ENCODE measurements at regions not wholly inside any gene's neighbourhood (a gene's known extent, or its start where the extent isn't known, plus 50 kb on each side); places are given as distances from the start of the nearest gene placed in this dataset.

DNA sequence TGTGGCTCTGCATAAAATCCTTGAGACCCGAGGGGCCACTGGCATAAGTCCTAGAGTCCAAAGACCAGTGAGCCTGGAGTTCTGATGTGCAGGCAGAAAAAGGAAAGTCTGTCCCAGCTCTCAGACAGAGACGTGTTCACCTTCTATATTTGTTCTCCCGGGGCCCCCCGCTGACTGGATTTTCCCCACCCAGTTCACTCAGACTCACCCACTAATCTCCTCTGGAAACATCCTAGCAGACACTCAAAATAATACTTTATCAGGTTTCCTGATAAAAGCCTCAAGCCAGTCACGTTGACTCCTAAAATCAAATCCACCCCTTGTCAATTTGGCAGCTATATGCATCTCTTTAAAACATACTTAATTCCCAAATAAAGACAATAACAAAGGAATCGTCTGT, 1084.2 kb upstream of the NCAM2 start:
- TF ChIP-seq, protein P1, sequence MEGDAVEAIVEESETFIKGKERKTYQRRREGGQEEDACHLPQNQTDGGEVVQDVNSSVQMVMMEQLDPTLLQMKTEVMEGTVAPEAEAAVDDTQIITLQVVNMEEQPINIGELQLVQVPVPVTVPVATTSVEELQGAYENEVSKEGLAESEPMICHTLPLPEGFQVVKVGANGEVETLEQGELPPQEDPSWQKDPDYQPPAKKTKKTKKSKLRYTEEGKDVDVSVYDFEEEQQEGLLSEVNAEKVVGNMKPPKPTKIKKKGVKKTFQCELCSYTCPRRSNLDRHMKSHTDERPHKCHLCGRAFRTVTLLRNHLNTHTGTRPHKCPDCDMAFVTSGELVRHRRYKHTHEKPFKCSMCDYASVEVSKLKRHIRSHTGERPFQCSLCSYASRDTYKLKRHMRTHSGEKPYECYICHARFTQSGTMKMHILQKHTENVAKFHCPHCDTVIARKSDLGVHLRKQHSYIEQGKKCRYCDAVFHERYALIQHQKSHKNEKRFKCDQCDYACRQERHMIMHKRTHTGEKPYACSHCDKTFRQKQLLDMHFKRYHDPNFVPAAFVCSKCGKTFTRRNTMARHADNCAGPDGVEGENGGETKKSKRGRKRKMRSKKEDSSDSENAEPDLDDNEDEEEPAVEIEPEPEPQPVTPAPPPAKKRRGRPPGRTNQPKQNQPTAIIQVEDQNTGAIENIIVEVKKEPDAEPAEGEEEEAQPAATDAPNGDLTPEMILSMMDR (IDR thresholded peaks at IDR 0.05): no peak
- TF ChIP-seq POLR2AphosphoS5 (IDR thresholded peaks at IDR 0.05; ENCODE audit: low read depth, low read length): no peak
- TF ChIP-seq, protein P2, sequence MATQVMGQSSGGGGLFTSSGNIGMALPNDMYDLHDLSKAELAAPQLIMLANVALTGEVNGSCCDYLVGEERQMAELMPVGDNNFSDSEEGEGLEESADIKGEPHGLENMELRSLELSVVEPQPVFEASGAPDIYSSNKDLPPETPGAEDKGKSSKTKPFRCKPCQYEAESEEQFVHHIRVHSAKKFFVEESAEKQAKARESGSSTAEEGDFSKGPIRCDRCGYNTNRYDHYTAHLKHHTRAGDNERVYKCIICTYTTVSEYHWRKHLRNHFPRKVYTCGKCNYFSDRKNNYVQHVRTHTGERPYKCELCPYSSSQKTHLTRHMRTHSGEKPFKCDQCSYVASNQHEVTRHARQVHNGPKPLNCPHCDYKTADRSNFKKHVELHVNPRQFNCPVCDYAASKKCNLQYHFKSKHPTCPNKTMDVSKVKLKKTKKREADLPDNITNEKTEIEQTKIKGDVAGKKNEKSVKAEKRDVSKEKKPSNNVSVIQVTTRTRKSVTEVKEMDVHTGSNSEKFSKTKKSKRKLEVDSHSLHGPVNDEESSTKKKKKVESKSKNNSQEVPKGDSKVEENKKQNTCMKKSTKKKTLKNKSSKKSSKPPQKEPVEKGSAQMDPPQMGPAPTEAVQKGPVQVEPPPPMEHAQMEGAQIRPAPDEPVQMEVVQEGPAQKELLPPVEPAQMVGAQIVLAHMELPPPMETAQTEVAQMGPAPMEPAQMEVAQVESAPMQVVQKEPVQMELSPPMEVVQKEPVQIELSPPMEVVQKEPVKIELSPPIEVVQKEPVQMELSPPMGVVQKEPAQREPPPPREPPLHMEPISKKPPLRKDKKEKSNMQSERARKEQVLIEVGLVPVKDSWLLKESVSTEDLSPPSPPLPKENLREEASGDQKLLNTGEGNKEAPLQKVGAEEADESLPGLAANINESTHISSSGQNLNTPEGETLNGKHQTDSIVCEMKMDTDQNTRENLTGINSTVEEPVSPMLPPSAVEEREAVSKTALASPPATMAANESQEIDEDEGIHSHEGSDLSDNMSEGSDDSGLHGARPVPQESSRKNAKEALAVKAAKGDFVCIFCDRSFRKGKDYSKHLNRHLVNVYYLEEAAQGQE (IDR thresholded peaks at IDR 0.05; ENCODE audit: insufficient read depth in 1 of 2, low read depth in 2 of 2, low read length in 1 of 2): no peak
- no peak for TF ChIP-seq SIN3A (IDR thresholded peaks at IDR 0.05; ENCODE audit: borderline replicate concordance, insufficient read depth, low read depth, low read length)
